Stomach (tissue), 4 donors: ENCODE measurements at regions not wholly inside any gene's neighbourhood (a gene's known extent, or its start where the extent isn't known, plus 50 kb on each side); places are given as distances from the start of the nearest gene placed in this dataset.

Source experiments
- CTCF ChIP-seq, 7 experiments: fragments of 450-650 bp in 4 of 7; fragments of 200-600 bp in 3 of 7; sonication (generic) in 3 of 7; IDR thresholded peaks; one replicate each; pipeline ENCODE4 v1.5.1; 2016 to 2019; ENCODE audit warnings: antibody characterized with exemption in 7 of 7, control low read depth in 2 of 7, mild to moderate bottlenecking in 1 of 7
- POLR2A ChIP-seq, 4 donors: fragments of 450-650 bp; IDR thresholded peaks; one replicate each; pipeline ENCODE4 v1.6.1; 2016; ENCODE audit warnings: antibody characterized with exemption in 4 of 4, control low read depth in 2 of 4, mild to moderate bottlenecking in 1 of 4, moderate library complexity in 1 of 4

DNA sequence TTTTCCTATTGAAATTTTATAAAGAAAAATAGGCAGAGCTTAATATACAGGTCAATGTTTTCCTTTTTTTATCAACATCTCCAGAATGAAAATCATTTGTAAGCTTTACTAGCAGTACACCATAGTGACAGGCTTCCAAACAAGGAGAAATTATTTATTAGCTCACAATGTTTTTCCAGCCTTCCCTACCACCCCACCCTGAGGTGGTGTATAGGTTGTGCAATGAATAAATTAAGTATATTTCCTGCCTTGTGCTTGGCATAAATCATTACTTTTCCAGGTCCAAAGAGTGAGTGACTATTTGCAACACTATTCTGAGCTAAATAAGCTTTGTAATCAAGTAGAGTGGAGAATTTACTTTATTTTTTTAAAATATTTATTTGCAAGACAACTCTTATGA, 876.2 kb upstream of the POU3F3 start:
- no peak for TF ChIP-seq CTCF (IDR thresholded peaks at IDR 0.05)
- TF ChIP-seq POLR2A (IDR thresholded peaks at IDR 0.05) = no peak
